CD4-positive, CD25-positive, alpha-beta regulatory T cell (primary cell): ENCODE measurements at regions not wholly inside any gene's neighbourhood (a gene's known extent, or its start where the extent isn't known, plus 50 kb on each side); places are given as distances from the start of the nearest gene placed in this dataset.
"Not testable (repeated sequence)": the region's sequence is repeated elsewhere in the genome, so short reads cannot be mapped to it uniquely, and the experiment has no call there.

Source experiments
- ATAC-seq, 2 donors: fragments of 150-1000 bp; cut with Tn5 transposase; one replicate each; pipeline ENCODE4 v1.10.0; 2021; ENCODE audit warnings: low read depth in 2 of 2, moderate number of reproducible peaks in 2 of 2, moderate library complexity in 1 of 2
- DNase-seq, 3 donors: peaks; one replicate each; pipeline versions ENCODE4 v3.0.0 to v3.0.0-alpha.2; 2012 to 2022; ENCODE audit warnings: mixed read lengths in 1 of 3
- H3K27ac ChIP-seq: one replicate; pipeline ENCODE4 v1.7.0; 2013; ENCODE audit warnings: mild to moderate bottlenecking, low read length; ENCODE audit not compliant: insufficient read depth, poor library complexity, severe bottlenecking
- H3K27me3 ChIP-seq: one replicate; pipeline ENCODE4 v1.7.0; 2013; ENCODE audit warnings: low read length; ENCODE audit not compliant: control insufficient read depth, insufficient read depth
- H3K36me3 ChIP-seq: one replicate; pipeline ENCODE4 v1.7.0; 2013; ENCODE audit warnings: mild to moderate bottlenecking, low read length, moderate library complexity; ENCODE audit not compliant: control insufficient read depth, insufficient read depth
- H3K4me1 ChIP-seq: 2 replicates; pipeline ENCODE4 v1.7.0; 2013; ENCODE audit warnings: mild to moderate bottlenecking, low read length; ENCODE audit not compliant: insufficient read depth, control insufficient read depth, poor library complexity, severe bottlenecking
- H3K4me3 ChIP-seq: one replicate; pipeline ENCODE4 v1.7.0; 2013; ENCODE audit warnings: low read depth, mild to moderate bottlenecking, low read length, moderate library complexity
- H3K9me3 ChIP-seq, 2 experiments: 1 replicate in 1 of 2; 2 replicates in 1 of 2; pipeline ENCODE4 v1.7.0; 2013; ENCODE audit warnings: low read length in 2 of 2, mild to moderate bottlenecking in 1 of 2, moderate library complexity in 1 of 2; ENCODE audit not compliant: control insufficient read depth in 2 of 2
- H3K27ac Mint-ChIP-seq, 3 donors: one replicate each; pipeline ENCODE4 v1.8.0; 2020 to 2022; ENCODE audit warnings: mild to moderate bottlenecking in 3 of 3, mixed read lengths in 3 of 3, moderate library complexity in 2 of 3
- H3K27me3 Mint-ChIP-seq: one replicate; pipeline ENCODE4 v1.8.0; 2022; ENCODE audit warnings: mild to moderate bottlenecking, mixed read lengths
- H3K36me3 Mint-ChIP-seq: one replicate; pipeline ENCODE4 v1.8.0; 2020; ENCODE audit warnings: mixed read lengths
- H3K4me1 Mint-ChIP-seq, 4 donors: one replicate each; pipeline ENCODE4 v1.8.0; 2020 to 2022; ENCODE audit warnings: mixed read lengths in 4 of 4, mild to moderate bottlenecking in 1 of 4
- H3K4me3 Mint-ChIP-seq, 4 donors: one replicate each; pipeline ENCODE4 v1.8.0; 2020 to 2022; ENCODE audit warnings: mild to moderate bottlenecking in 4 of 4, mixed read lengths in 4 of 4, moderate library complexity in 3 of 4
- H3K9me3 Mint-ChIP-seq, 7 donors: one replicate each; pipeline ENCODE4 v1.8.0; 2020 to 2022; ENCODE audit warnings: mixed read lengths in 7 of 7, mild to moderate bottlenecking in 3 of 7, moderate library complexity in 2 of 7

DNA sequence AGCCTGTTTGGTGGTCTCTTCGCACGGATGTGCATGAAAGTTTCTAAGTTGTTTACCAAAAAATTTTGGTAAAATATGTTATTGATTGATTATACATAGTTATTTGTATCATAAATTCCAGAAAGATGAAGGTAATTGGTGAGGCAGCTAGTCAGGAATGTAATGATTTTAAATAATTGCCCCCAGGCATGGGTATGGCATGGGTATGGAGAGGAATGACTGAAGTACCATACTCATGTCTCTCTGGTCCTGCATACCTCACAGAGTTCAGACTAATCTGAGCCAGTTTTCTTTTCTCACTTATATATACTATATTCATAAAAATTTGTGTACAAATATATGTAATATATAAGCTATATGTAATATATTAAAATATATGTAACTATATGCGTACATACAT, 329.0 kb upstream of the TECRL start:
- Mint-ChIP-seq H3K4me3 (no peak overlapping the region), H3K9me3 (peaks cover 3 to 16% (median 7%) of the 10 kb centered on the region in 7 donors), H3K27me3 (no peaks in the 10 kb centered on the region), H3K36me3 (no peaks in the 10 kb centered on the region), H3K27ac (no peak overlapping the region), H3K4me1 (no peaks in the 10 kb centered on the region)
- Histone ChIP-seq H3K27ac (no peak overlapping the region), H3K4me1 (no peaks in the 10 kb centered on the region), H3K36me3 (no peaks in the 10 kb centered on the region), H3K27me3 (no peaks in the 10 kb centered on the region), H3K4me3 (no peak overlapping the region), H3K9me3 (no peaks in the 10 kb centered on the region)
- DNase-seq (no peak), ATAC-seq (no peak)

DNA sequence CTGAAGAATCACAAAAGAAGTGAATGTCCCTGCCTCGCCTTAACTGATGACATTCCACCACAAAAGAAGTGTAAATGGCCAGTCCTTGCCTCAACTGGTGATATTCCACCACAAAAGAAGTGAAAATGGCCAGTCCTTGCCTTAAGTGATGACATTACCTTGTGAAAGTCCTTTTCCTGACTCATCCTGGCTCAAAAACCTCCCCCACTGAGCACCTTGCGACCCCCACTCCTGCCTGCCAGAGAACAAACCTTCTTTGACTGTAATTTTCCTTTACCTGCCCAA, 328.5 kb upstream of the TECRL start:
- H3K9me3 ChIP-seq, H3K27ac ChIP-seq, H3K27ac Mint-ChIP-seq, H3K4me1 ChIP-seq, ATAC-seq, H3K36me3 Mint-ChIP-seq, H3K36me3 ChIP-seq, H3K4me3 Mint-ChIP-seq, DNase-seq, H3K27me3 Mint-ChIP-seq, H3K4me3 ChIP-seq, H3K27me3 ChIP-seq, H3K4me1 Mint-ChIP-seq: not testable (repeated sequence)
- H3K9me3 Mint-ChIP-seq, result peaks cover 4 to 15% (median 5%) of the 10 kb centered on the region in 7 donors

DNA sequence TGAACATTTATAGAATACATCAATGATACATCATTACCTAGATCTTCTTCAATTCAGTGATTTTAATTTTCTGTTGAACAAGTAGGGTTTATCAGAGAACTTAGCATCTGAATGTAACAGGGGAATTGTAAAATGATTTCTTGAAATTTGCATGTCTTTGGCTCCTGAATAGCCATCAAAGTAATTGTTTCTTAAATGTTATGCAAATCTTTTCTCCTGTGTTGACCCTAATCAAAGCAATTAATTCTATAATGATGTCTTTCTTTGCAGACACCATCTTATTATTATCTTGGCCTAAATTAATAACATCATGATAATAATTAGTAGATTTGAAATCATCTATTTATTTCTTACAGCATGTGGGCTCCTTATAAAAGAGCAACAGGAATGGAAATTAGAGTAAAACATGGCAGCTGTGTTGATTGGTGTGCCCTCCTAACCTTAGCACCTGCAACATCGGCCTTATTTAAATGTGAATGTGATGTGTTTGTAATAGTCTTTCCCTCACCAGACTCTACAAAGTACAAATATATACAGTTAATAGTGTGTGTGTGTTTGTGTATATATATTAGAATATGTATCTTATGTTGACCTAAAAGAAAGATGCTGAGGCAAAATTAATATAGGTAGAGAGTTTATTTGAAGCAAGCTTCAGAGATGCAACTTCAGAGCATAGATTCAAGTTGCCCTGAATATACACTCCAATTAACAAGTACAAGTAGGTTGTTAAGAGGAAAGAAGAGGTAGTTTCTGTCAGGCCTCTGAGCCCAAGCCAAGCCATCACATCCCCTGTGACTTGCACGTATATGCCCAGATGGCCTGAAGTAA, 328.0 kb upstream of the TECRL start:
- Mint-ChIP-seq H3K27me3 (no peaks in the 10 kb centered on the region), H3K9me3 (peaks cover 0 to 16% (median 2%) of the 10 kb centered on the region in 7 donors), H3K36me3 (no peaks in the 10 kb centered on the region), H3K27ac (no peak overlapping the region), H3K4me1 (no peaks in the 10 kb centered on the region), H3K4me3 (no peak overlapping the region)
- Histone ChIP-seq H3K9me3 (no peaks in the 10 kb centered on the region), H3K4me3 (no peak overlapping the region), H3K4me1 (no peaks in the 10 kb centered on the region), H3K27me3 (no peaks in the 10 kb centered on the region), H3K27ac (no peak overlapping the region), H3K36me3 (no peaks in the 10 kb centered on the region)
- no peak for ATAC-seq
- DNase-seq, result no peak

DNA sequence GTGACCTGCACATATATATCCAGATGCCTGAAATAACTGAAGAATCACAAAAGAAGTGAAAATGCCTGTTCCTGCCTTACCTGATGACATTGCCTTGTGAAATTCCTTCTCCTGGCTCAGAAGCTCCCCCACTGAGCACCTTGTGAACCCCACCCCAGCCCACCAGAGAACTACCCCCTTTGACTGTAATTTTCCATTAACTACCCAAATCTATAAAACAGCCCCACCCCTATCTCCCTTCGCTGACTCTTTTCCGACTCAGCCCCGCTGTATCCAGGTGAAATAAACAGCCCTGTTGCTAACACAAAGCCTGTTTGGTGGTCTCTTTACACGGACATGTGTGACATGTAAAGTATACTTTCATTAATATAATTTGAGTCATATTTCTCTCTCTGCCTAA, 320.3 kb upstream of the TECRL start:
- Mint-ChIP-seq H3K27ac (no peak overlapping the region), H3K4me3 (no peak overlapping the region), H3K36me3 (no peaks in the 10 kb centered on the region), H3K4me1 (no peaks in the 10 kb centered on the region), H3K27me3 (no peaks in the 10 kb centered on the region), H3K9me3 (peaks cover 3 to 20% (median 8%) of the 10 kb centered on the region in 7 donors)
- Histone ChIP-seq H3K9me3 (peaks cover 2 to 9% of the 10 kb centered on the region in 2 experiments), H3K27me3 (no peaks in the 10 kb centered on the region), H3K27ac (no peak overlapping the region), H3K4me3 (no peak overlapping the region), H3K36me3 (no peaks in the 10 kb centered on the region), H3K4me1 (no peaks in the 10 kb centered on the region)
- no peak for DNase-seq
- no peak for ATAC-seq

DNA sequence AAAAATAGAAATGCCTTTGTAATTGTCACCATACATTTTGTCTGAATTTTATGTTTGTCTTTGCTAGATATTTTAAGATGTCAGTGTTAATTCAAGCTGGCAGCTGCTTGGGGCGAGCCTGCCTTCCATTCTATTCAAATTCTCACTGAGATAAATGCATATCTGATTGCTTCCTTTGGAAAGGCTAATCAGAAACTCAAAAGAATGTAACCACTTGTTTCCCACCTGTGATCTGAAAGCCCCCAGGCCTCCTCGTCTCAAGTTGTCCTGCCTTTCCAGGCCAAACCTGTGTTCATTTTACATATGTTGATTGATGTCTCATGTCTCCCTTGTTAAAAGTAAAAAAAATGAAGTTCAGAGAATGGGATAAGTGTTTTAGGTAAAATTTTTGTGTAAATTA, 318.7 kb upstream of the TECRL start:
- Mint-ChIP-seq H3K9me3 (peaks cover 3 to 22% (median 9%) of the 10 kb centered on the region in 7 donors), H3K4me1 (no peaks in the 10 kb centered on the region), H3K36me3 (no peaks in the 10 kb centered on the region), H3K27ac (no peak overlapping the region), H3K27me3 (no peaks in the 10 kb centered on the region), H3K4me3 (no peak overlapping the region)
- Histone ChIP-seq H3K36me3 (no peaks in the 10 kb centered on the region), H3K9me3 (peaks cover 2 to 9% of the 10 kb centered on the region in 2 experiments), H3K27me3 (no peaks in the 10 kb centered on the region), H3K4me3 (no peak overlapping the region), H3K27ac (no peak overlapping the region), H3K4me1 (no peaks in the 10 kb centered on the region)
- ATAC-seq (no peak), DNase-seq (no peak)

DNA sequence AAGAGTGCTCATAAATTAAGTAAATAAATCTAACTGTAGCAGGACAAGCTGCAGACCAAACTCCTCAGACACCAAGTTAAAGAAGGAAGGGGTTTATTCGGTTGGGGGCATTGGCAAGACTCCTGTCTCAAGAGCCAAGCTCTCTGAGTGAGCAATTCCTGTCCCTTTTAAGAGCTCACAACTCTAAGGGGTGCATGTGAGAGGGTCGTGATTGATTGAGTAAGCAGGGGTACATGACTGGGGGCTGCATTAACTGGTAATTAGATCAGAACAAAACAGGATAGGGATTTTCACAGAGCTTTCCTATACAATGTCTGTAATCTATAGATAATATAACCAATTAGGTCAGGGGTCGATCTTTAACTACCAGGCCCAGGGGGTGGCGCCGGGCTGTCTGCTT, 318.1 kb upstream of the TECRL start:
- not testable (repeated sequence) for H3K4me1 ChIP-seq, H3K9me3 ChIP-seq, DNase-seq, H3K27ac Mint-ChIP-seq, H3K27ac ChIP-seq, H3K4me1 Mint-ChIP-seq, ATAC-seq, H3K27me3 ChIP-seq, H3K27me3 Mint-ChIP-seq, H3K4me3 Mint-ChIP-seq, H3K36me3 Mint-ChIP-seq, H3K36me3 ChIP-seq, H3K4me3 ChIP-seq
- peaks cover 3 to 18% (median 9%) of the 10 kb centered on the region in 7 donors for H3K9me3 Mint-ChIP-seq

DNA sequence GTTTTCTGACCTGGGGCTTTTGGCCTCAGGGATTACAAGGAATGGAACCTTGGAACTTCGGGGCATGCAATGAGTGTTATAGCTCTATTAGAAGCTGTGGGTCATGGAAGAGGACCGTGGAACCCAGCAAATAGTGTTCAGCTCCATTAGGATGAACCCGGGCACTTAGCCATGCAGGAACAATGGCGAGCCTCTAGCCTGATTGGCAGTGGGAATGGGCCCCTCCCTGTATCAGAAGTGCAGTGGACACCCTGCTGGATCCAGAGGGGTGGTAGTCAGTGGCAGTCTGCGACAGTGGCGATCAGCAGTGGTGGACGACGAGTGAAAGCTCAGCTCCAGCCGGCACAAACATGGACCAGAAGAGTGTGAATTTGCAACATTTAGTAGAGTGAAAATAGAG, 315.4 kb upstream of the TECRL start:
- DNase-seq (no peak), ATAC-seq (no peak)
- no peak overlapping the region for H3K27ac Mint-ChIP-seq
- H3K9me3 Mint-ChIP-seq, result peaks cover 3 to 15% (median 7%) of the 10 kb centered on the region in 7 donors
- Histone ChIP-seq H3K27ac (no peak overlapping the region), H3K27me3 (no peaks in the 10 kb centered on the region), H3K4me3 (no peak overlapping the region), H3K4me1 (no peaks in the 10 kb centered on the region), H3K36me3 (no peaks in the 10 kb centered on the region), H3K9me3 (peaks cover 2 to 9% of the 10 kb centered on the region in 2 experiments)
- H3K4me3 Mint-ChIP-seq, result no peak overlapping the region
- no peaks in the 10 kb centered on the region for H3K27me3 Mint-ChIP-seq
- H3K36me3 Mint-ChIP-seq, result no peaks in the 10 kb centered on the region
- no peaks in the 10 kb centered on the region for H3K4me1 Mint-ChIP-seq

DNA sequence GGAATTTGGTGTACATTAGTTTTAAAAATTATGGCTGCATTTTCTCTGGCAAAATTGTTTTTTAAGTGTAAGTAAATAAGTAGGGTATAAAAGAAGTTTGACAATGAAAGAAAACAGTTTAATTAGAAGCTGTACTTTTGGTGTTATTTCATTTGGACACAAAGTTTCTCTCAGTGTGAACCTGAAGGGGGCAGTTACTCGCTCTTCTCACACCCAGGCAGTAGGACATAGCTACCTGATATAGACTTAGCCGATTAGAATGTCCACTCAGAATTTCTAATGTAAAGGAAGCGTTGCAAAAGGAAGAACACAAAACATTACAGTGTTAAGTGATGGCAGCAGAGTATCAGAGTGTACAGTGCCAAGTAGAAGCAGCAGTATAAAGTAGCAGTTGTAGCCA, 311.9 kb upstream of the TECRL start:
- Histone ChIP-seq H3K9me3 (peaks cover 0 to 3% of the 10 kb centered on the region in 2 experiments), H3K4me1 (no peaks in the 10 kb centered on the region), H3K27ac (no peak overlapping the region), H3K27me3 (no peaks in the 10 kb centered on the region), H3K36me3 (no peaks in the 10 kb centered on the region), H3K4me3 (no peak overlapping the region)
- H3K27ac Mint-ChIP-seq, result no peak overlapping the region
- H3K36me3 Mint-ChIP-seq, result no peaks in the 10 kb centered on the region
- no peaks in the 10 kb centered on the region for H3K4me1 Mint-ChIP-seq
- H3K4me3 Mint-ChIP-seq, result no peak overlapping the region
- DNase-seq (no peak), ATAC-seq (no peak)
- H3K9me3 Mint-ChIP-seq, result peaks cover 3 to 15% (median 3%) of the 10 kb centered on the region in 7 donors
- H3K27me3 Mint-ChIP-seq, result no peaks in the 10 kb centered on the region
